OCI-LY3 (cell line): ENCODE measurements at regions not wholly inside any gene's neighbourhood (a gene's known extent, or its start where the extent isn't known, plus 50 kb on each side); places are given as distances from the start of the nearest gene placed in this dataset.

Source experiments
- H2AFZ ChIP-seq: fragments of 200-600, 300-600 bp; shearing (Covaris generic); 2 replicates; pipeline ENCODE4 v1.6.0; 2014; ENCODE audit warnings: antibody characterized with exemption, low read depth, low read length
- H3K27ac ChIP-seq: fragments of 200-600, 300-600 bp; sonication (generic); 2 replicates; pipeline ENCODE4 v1.5.1; 2014; ENCODE audit warnings: mild to moderate bottlenecking, low read length, moderate library complexity, mixed read lengths
- H3K27me3 ChIP-seq: fragments of 200-600, 300-600 bp; sonication (generic); 2 replicates; pipeline ENCODE4 v1.6.1; 2014; ENCODE audit warnings: low read depth, low read length, mixed read lengths
- H3K36me3 ChIP-seq: fragments of 200-600, 300-600 bp; sonication (generic); replicated peaks from 2 replicates; pipeline ENCODE3; 2014; ENCODE audit warnings: low read depth, low read length, mixed read lengths
- H3K4me1 ChIP-seq: fragments of 300-600, 200-600 bp; sonication (generic); 2 replicates; pipeline ENCODE4 v1.6.1; 2014; ENCODE audit warnings: low read length, mixed read lengths
- H3K4me2 ChIP-seq: fragments of 200-600, 300-600 bp; sonication (generic); 2 replicates; pipeline ENCODE4 v1.6.1; 2014; ENCODE audit warnings: low read length, mixed read lengths
- H3K4me3 ChIP-seq: fragments of 300-600, 200-600 bp; sonication (generic); 2 replicates; pipeline ENCODE4 v1.5.1; 2014; ENCODE audit warnings: antibody characterized with exemption, mild to moderate bottlenecking, low read length, moderate library complexity
- H3K79me2 ChIP-seq: fragments of 300-600, 200-600 bp; shearing (Covaris generic); 2 replicates; pipeline ENCODE4 v1.6.1; 2014; ENCODE audit warnings: mild to moderate bottlenecking, low read length, mixed read lengths
- H3K9ac ChIP-seq: fragments of 300-600, 200-600 bp; shearing (Covaris generic); 2 replicates; pipeline ENCODE4 v1.6.0; 2014; ENCODE audit warnings: mild to moderate bottlenecking, low read length, moderate library complexity
- H3K9me3 ChIP-seq: fragments of 200-600, 300-600 bp; shearing (Covaris generic); 2 replicates; pipeline ENCODE4 v1.6.1; 2014; ENCODE audit warnings: low read length, mixed read lengths; ENCODE audit not compliant: insufficient read depth
- H4K20me1 ChIP-seq: fragments of 200-600, 300-600 bp; sonication (generic); 2 replicates; pipeline ENCODE4 v1.6.1; 2016; ENCODE audit warnings: low read length, mixed read lengths; ENCODE audit not compliant: insufficient read depth
- EZH2phosphoT487 ChIP-seq: fragments of 200-600 bp; shearing (Covaris generic); IDR thresholded peaks from 2 replicates; pipeline ENCODE4 v1.6.1; 2018; ENCODE audit warnings: antibody characterized with exemption, mixed run types, low read depth
- TF ChIP-seq, protein P1 (sequence below): fragments of 200-600, 300-600 bp; sonication (generic); IDR thresholded peaks from 2 replicates; pipeline ENCODE4 v1.5.1; 2014; ENCODE audit warnings: antibody characterized with exemption, low read length, low read depth

DNA sequence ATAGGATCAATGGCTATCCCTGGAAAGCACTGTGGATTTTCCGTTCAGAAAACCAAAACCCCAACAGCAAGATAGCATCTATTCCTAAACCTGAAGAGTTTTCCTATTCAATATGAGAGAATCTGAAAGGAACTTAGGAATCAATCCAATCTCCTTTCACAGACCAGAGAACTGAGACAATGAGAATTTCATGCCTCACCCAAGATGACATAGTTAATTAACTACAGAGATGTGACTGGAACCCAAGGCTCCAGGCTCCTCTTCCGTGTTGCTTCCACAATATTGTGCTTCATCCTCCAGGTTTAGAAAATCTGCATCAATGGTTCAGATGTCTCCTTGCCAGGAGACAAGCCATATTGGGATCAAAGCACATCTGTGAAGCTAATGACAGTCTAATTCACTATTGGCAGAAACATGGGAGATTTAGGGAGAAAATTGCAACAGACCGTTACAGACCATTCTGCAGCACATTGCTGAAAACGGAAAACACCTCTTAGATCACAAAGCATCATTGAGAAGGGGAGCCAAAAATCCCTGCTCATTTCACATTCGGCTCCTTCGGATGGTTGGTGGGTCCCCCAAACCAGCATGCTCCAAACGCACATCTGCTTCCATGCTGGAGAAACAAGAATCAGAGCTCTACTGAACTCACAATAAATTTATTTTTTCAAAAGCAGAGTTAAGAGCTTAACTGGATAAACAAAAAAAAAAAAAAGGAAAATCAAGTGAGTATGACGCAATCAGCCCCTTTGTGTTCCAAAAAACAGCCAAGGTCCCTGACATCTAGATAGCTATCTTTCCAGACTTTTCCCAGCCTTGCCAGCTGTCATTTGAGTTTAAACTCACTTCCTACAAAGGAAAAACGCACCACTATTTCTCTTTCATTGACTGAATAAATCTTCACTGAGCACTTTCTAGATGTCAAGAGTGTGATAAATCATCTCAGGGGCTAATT lies 290.3 kb downstream of the C1D start:
- Histone ChIP-seq H3K36me3 (no peaks in the 10 kb centered on the region), H3K27ac (no peak overlapping the region), H4K20me1 (no peaks in the 10 kb centered on the region), H2AFZ (no peak overlapping the region), H3K79me2 (no peaks in the 10 kb centered on the region), H3K9ac (no peak overlapping the region), H3K4me2 (no peak overlapping the region), H3K27me3 (0 out of 2 replicates have a peak, but pooled peaks cover 2% of the 10 kb centered on the region), H3K4me1 (no peaks in the 10 kb centered on the region), H3K9me3 (no peaks in the 10 kb centered on the region), H3K4me3 (no peak overlapping the region)
- TF ChIP-seq, protein P1, sequence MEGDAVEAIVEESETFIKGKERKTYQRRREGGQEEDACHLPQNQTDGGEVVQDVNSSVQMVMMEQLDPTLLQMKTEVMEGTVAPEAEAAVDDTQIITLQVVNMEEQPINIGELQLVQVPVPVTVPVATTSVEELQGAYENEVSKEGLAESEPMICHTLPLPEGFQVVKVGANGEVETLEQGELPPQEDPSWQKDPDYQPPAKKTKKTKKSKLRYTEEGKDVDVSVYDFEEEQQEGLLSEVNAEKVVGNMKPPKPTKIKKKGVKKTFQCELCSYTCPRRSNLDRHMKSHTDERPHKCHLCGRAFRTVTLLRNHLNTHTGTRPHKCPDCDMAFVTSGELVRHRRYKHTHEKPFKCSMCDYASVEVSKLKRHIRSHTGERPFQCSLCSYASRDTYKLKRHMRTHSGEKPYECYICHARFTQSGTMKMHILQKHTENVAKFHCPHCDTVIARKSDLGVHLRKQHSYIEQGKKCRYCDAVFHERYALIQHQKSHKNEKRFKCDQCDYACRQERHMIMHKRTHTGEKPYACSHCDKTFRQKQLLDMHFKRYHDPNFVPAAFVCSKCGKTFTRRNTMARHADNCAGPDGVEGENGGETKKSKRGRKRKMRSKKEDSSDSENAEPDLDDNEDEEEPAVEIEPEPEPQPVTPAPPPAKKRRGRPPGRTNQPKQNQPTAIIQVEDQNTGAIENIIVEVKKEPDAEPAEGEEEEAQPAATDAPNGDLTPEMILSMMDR: no peak
- TF ChIP-seq EZH2phosphoT487: no peak

DNA sequence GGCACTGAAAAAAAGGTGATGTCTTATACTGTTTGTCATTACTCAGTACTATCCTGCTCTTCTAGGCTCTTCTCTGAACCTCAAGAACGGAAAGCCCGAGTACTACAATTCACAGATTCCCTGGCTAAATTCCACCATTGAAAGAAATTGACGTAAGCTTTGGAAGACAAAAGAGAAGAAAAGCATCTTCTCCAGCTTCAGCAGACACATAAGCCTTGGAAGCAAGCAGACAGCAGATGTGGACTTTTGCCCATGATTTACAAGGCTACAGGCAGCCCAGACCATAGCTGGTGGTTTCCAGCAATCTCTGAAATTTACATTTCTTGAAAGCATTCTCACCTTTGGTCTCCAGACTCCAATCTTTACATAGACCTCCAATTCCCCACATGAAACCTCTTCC lies 289.0 kb downstream of the C1D start:
- Histone ChIP-seq H3K4me1 (no peaks in the 10 kb centered on the region), H2AFZ (no peak overlapping the region), H4K20me1 (no peaks in the 10 kb centered on the region), H3K9ac (no peak overlapping the region), H3K4me3 (no peak overlapping the region), H3K9me3 (no peaks in the 10 kb centered on the region), H3K27me3 (0 out of 2 replicates have a peak, but pooled peaks cover 2% of the 10 kb centered on the region), H3K4me2 (no peak overlapping the region), H3K79me2 (no peaks in the 10 kb centered on the region), H3K36me3 (no peaks in the 10 kb centered on the region), H3K27ac (no peak overlapping the region)
- TF ChIP-seq EZH2phosphoT487: no peak
- TF ChIP-seq, protein P1: no peak

DNA sequence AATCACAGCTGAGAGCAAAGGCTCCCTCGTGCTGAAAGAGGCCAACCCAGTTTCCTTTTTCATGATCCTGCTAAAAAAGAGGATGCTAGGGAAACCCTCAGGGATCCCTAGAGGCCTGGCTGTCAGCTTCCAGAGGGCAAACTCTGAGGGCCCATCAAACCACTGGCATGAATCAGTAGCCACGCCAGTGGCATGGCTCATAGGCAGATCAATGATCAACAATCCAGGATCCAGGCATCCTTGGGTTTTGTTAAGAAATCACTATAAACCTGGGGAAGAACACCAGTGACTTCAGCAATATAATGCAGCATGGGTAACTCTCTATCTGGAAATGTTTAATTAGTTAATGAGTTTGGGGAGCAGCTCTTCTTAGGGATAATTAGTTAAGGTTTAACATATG lies 286.5 kb downstream of the C1D start:
- H3K27me3 ChIP-seq: 0 out of 2 replicates have a peak, but pooled peaks cover 2% of the 10 kb centered on the region

DNA sequence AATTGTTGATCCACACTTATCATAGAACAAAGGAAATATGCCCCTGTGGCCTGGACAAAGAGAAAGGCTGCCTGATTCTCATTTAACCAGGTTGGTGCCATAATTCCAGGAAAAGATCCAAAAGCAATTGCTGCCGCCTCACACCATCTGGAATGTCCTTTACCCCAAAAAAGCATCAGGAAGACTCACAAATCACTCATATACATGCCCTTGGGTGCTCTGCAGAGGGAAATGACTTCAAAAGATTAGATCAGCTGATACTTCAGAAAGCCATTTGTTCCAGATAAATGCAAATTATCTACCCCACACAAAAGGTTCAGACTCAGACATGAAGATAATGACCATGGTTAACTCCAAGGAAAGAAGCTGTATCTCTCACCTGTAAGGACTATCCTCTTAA lies 285.8 kb downstream of the C1D start:
- Histone ChIP-seq H2AFZ (no peak overlapping the region), H3K9me3 (no peaks in the 10 kb centered on the region), H3K36me3 (no peaks in the 10 kb centered on the region), H3K4me2 (no peak overlapping the region), H3K4me3 (no peak overlapping the region), H3K9ac (no peak overlapping the region), H3K27me3 (0 out of 2 replicates have a peak, but pooled peaks cover 2% of the 10 kb centered on the region), H3K27ac (no peak overlapping the region), H3K79me2 (no peaks in the 10 kb centered on the region), H4K20me1 (no peaks in the 10 kb centered on the region), H3K4me1 (no peaks in the 10 kb centered on the region)
- TF ChIP-seq, protein P1: no peak
- no peak for TF ChIP-seq EZH2phosphoT487

More for the DNA sequence above, 286.5 kb downstream of the C1D start:
- Histone ChIP-seq H3K79me2 (no peaks in the 10 kb centered on the region), H3K27ac (no peak overlapping the region), H3K4me2 (no peak overlapping the region), H3K9me3 (no peaks in the 10 kb centered on the region), H3K36me3 (no peaks in the 10 kb centered on the region), H4K20me1 (no peaks in the 10 kb centered on the region), H3K4me3 (no peak overlapping the region), H2AFZ (no peak overlapping the region), H3K4me1 (no peaks in the 10 kb centered on the region), H3K9ac (no peak overlapping the region)
- no peak for TF ChIP-seq EZH2phosphoT487
- TF ChIP-seq, protein P1: no peak
